Astrocyte (in vitro differentiated cells and primary cell): ENCODE measurements at regions not wholly inside any gene's neighbourhood (a gene's known extent, or its start where the extent isn't known, plus 50 kb on each side); places are given as distances from the start of the nearest gene placed in this dataset.

Experiments
- EZH2 ChIP-seq: IDR thresholded peaks from 2 replicates; pipeline ENCODE4 v1.6.1; 2012; ENCODE audit warnings: mild to moderate bottlenecking, low read length, inconsistent platforms; ENCODE audit not compliant: insufficient read depth
- TF ChIP-seq, protein P1 (sequence below): IDR thresholded peaks from 2 replicates; pipeline ENCODE4 v1.5.1; 2011; ENCODE audit warnings: low read depth, mild to moderate bottlenecking, inconsistent platforms, low read length, moderate library complexity; ENCODE audit not compliant: insufficient read depth

DNA sequence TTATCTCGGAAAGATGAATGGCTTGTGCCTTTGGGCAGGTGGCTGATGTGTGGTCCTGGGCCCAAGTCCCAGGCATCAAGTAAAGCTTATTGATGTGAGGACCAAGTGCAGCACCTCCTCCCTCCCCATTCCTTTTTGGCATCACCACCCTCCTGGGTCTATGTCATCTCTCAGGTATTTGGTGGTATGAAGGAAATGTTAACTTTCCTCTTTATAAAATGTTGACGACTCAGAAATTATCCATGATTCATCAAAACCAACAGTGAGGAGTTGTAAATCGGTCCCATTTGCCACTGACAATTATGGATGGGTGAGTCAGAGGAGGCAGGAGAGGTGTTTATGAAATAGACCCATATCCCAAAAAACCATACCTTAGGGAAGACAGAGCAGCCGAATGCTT lies 229.4 kb upstream of the GATB start:
- TF ChIP-seq, protein P1, sequence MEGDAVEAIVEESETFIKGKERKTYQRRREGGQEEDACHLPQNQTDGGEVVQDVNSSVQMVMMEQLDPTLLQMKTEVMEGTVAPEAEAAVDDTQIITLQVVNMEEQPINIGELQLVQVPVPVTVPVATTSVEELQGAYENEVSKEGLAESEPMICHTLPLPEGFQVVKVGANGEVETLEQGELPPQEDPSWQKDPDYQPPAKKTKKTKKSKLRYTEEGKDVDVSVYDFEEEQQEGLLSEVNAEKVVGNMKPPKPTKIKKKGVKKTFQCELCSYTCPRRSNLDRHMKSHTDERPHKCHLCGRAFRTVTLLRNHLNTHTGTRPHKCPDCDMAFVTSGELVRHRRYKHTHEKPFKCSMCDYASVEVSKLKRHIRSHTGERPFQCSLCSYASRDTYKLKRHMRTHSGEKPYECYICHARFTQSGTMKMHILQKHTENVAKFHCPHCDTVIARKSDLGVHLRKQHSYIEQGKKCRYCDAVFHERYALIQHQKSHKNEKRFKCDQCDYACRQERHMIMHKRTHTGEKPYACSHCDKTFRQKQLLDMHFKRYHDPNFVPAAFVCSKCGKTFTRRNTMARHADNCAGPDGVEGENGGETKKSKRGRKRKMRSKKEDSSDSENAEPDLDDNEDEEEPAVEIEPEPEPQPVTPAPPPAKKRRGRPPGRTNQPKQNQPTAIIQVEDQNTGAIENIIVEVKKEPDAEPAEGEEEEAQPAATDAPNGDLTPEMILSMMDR = no peak
- no peak for TF ChIP-seq EZH2
